ENCODE measurements at regions not wholly inside any gene's neighbourhood (a gene's known extent, or its start where the extent isn't known, plus 50 kb on each side); places are given as distances from the start of the nearest gene placed in this dataset.

DNA sequence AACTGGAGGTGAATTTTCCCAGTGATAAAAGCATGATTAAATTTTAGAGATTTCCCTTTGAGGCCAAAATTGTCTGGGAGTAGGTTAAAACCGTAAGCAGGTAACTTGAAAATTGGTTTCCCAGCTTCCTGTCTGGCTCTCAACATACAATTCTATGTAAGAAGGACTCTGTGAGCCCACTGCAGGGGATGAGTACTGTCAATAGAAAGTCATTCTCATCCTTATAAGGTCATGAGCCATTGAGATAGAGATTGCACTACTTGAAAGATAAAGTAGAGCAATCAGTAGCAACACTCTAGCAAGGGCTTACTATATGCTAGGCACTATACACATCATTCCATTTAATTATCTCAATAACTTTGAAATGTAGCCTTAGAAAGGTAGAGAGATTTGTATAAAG lies 225.6 kb upstream of the HMGA2 start:
- no peak for DNase-seq (ENCODE audit: low read depth)

DNA sequence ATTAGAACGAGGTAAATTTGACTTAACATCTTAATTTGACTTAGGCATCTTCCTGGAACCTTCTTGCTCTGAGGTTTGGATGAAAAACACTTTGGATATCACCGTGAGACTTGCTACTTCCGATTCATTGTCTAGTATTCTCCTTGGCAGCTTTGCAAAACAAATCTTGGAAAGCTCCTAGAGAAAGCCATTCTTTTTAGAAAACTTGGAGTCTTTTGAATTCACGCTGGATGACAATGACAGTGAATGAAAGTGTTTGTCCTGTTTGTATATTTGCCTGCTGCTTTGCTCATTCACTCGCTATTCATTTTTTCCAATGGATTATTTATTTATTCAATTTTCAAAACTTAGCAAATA lies 222.1 kb upstream of the HMGA2 start:
- no peak for DNase-seq (ENCODE audit: low read depth)

- DNase-seq (ENCODE audit: low read depth) = peak; percentile 90
Observed at GRCh38 chr12:65602610-65603295, 221.5 kb upstream of the HMGA2 start.

DNA sequence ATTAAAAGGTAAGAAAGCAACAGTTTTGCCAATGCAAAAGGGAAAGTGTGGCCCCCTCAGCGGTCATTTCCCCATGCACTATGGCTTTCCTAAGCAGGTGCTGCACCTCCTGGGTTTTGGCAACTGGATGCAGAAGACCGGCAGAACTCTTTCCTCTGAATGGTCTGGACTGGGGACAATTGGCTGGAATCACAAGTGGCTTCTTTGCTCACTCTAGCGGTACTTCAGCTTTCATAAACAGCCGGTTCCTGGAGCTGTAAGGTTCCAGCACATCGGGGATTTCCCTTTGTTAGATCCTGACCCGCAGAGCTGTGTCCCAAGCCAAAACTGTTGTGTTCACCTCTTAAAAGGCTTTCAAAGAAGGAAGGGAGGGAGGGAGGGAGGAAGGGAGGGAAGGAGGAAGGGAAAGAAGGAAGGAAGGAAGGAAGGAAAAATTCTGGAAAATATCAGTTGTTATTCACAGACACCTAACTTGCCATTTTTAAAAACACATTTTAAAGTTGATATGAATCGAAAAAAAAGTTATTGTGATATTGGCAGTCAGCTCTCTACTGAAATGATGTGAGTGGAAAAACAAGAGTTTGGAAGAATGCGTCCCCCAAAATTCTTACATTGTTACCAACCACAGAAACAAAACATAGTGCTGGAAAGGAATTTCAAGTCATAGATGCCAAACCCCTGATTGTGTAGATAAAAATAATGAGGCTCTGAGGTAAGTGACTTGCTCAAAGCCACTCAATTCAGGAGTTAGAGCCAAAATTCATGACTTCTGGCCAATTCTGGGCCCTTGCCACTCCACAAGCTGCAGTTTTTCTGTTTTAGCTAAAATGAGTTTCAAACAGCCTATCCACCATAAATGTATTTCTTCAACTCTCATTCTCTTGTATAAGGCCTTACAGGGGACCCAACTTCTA lies 220.6 kb upstream of the HMGA2 start:
- DNase-seq (ENCODE audit: low read depth) = peak; percentile 92

DNA sequence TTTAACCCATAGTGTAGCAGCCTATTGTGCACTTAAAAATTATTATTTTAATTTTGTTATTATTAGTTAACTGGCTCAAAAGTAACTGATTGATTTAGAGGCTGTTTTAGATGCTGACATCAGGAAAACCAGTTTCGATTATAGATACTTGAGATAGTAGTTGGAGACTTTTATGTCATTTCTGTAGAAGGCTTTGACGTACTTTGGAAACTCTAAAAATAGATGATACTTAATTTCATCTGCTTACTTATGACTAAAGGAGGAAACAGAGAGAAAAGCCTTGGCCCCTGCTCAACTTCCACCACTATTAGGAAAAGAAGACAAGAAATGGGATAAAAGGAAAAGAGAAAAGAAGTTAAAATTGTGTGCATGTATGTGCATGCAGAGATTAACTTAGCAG lies 219.3 kb upstream of the HMGA2 start:
- no peak for DNase-seq (ENCODE audit: low read depth)

DNA sequence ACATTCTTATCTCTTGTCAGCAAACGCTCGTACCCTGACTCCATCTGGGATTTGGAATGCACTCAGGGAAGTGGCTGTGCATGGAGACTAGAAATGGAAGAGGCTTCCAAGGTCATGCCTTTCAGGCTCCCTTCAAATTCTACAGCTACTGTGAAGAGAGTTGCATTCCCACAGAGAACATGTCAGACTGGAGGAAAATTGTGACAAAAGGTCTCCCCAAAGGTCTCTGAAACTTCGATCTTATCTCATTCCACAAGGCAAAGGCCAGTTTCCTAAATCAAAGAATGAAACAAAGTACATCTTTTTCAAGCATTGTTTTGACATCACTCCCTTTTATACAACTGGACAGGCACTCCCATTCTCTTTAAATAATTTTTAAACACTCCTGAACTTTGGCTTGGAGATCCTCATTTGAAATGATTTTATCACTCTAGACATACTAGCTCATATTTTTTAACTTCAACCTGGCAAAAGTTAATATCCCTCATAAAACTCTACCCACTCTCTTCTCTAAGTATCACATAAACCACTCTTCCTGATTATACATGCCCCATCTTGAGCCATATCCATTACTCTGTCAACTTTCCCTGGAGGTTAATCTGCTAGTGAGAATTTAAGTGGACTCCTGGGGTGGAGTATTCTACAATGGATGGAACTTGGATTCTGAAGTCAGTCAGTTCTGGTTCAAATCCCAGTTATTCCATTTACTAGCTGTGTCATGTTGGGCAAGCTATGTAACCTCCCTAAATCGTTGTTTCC lies 218.1 kb upstream of the HMGA2 start:
- no peak for DNase-seq (ENCODE audit: low read depth)

DNA sequence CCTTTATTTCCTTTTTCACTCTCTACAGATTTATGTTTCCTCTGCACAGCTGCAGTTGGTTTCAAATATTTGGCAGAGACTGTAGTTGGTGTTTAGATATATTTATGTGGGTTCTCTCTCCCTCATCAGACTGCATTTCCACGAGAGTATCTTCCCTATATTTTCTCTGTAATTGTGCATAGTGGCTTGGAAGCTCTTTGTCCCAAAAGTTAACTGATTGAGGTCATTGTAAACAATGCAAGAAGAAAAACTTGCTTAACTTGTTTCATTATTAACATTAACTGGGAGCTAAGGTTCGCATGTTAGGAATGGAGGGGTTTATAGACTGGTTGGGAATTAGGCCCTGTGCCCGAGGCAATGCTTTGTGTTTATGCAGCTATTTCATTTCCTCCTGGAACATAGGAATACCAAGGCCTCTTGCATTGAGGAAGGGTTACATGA lies 216.9 kb upstream of the HMGA2 start:
- DNase-seq (ENCODE audit: low read depth) = no peak

- DNase-seq (ENCODE audit: low read depth) = peak; percentile 61
Observed at GRCh38 chr12:65608319-65608916, 215.9 kb upstream of the HMGA2 start.

GRCh38 chr12:65609359-65609771 lies 214.9 kb upstream of the HMGA2 start:
- peak; percentile 96 for DNase-seq (ENCODE audit: low read depth)

- DNase-seq (ENCODE audit: low read depth) = no peak
Observed at GRCh38 chr12:65611396-65611795, 212.9 kb upstream of the HMGA2 start.

- peak; percentile 50 for DNase-seq (ENCODE audit: low read depth)
Observed at GRCh38 chr12:65612440-65612839, 211.8 kb upstream of the HMGA2 start.

- DNase-seq (ENCODE audit: low read depth) = no peak
Observed at GRCh38 chr12:65613692-65614091, 210.6 kb upstream of the HMGA2 start.

DNA sequence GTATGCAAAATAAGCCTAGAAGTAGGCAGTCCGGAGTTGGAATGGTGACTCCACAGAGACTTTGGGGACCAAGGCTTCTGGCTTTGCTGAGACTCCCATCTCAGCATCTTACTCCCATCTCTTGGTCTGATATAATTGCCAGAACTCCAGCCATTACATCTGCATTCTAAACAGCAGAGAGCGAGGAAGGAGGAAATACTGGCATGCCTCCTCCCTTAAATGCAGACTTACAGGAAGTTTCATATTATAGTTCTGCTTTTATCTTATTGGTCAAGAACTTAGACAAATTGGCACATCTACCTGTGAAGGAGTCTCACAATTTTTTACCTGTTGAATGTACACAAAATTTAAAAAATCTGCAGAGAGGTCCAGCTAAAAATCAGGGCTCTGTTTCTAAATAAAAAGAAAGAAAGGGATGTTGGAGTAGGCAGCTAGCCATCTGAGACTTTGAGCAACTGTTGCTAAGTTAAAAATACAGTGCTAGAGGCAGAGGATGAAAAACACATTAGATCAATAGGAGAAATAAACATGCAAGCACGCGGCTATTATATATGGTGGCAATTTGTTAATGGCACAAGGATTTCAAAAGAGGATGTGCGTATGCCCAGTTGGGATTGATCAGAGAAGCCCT lies 209.9 kb upstream of the HMGA2 start:
- no peak for DNase-seq (ENCODE audit: low read depth)

DNA sequence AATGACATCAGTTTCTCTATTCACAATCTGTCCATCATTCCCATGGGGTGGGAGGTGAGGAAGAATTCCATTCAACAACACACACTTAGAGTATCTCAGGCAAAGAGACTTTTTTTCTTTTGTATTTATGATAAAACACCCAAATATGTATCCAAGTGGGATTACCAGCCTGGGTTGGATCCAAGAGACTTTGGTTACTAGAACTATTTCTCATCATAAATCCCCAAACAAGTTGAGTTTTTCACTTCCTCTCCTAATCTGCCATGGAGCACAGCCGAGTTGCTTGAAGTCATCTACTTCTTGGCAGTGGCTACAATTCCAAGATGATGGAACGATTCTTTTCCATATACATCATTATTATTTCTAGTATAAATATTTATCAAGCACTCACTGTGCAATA lies 209.2 kb upstream of the HMGA2 start:
- DNase-seq (ENCODE audit: low read depth) = peak; percentile 73

GRCh38 chr12:65616022-65616421 lies 208.3 kb upstream of the HMGA2 start:
- no peak for DNase-seq (ENCODE audit: low read depth)

- DNase-seq (ENCODE audit: low read depth) = no peak
Observed at GRCh38 chr12:65618588-65618987, 205.7 kb upstream of the HMGA2 start.

- DNase-seq (ENCODE audit: low read depth) = no peak
Observed at GRCh38 chr12:65619018-65619417, 205.3 kb upstream of the HMGA2 start.

GRCh38 chr12:65620046-65620445 lies 204.2 kb upstream of the HMGA2 start:
- DNase-seq (ENCODE audit: low read depth) = no peak

- DNase-seq (ENCODE audit: low read depth) = no peak
Observed at GRCh38 chr12:65622056-65622455, 202.2 kb upstream of the HMGA2 start.

GRCh38 chr12:65623507-65623906 lies 200.8 kb upstream of the HMGA2 start:
- no peak for DNase-seq (ENCODE audit: low read depth)

DNA sequence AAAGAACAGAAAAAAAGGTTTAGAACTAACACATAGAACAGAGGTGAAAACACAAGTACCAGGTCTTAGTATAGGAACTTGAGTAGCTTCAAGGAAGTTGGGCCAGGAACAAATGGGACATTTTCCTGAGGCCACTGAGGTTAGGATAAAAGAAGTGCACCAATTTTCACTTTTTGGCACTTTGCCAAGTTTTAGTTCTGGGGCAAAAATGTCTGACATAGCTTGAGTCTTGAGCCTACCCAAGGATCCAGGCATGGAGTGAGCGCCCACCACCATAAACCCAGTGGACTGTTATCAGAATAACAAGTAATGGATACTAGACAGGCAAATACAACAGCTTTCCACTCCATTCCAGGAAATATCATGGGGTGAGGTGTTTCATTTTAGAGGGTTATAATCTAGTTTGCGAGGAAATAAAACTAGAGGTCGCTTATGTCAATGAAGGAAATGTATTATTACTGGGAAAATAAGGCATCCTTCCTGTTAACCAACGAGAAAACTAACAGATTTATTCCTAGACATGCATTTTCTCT lies 199.7 kb upstream of the HMGA2 start:
- DNase-seq (ENCODE audit: low read depth) = no peak

- DNase-seq (ENCODE audit: low read depth) = no peak
Observed at GRCh38 chr12:65628061-65628460, 196.2 kb upstream of the HMGA2 start.

Measured in HS-5 (cell line).